ENCODE measurements at regions not wholly inside any gene's neighbourhood (a gene's known extent, or its start where the extent isn't known, plus 50 kb on each side); places are given as distances from the start of the nearest gene placed in this dataset.

GRCh38 chr1:56169856-56170255 is 409.5 kb downstream of the PLPP3 start:
- no peak for DNase-seq (ENCODE audit: low read depth in 2 of 3, low spot score in 2 of 3)

GRCh38 chr1:56168176-56168575 is 411.2 kb downstream of the PLPP3 start:
- no peak for DNase-seq (ENCODE audit: low read depth in 2 of 3, low spot score in 2 of 3)

- DNase-seq (ENCODE audit: low read depth in 2 of 3, low spot score in 2 of 3), result no peak
Measured at GRCh38 chr1:56167596-56167995, 411.8 kb downstream of the PLPP3 start.

- no peak for DNase-seq (ENCODE audit: low read depth in 2 of 3, low spot score in 2 of 3)
Measured at GRCh38 chr1:56160773-56161315, 418.5 kb downstream of the PLPP3 start.

- DNase-seq (ENCODE audit: low read depth in 2 of 3, low spot score in 2 of 3), result peak in 1 of 3 donors; percentile 3
Measured at GRCh38 chr1:56156971-56157876, 422.1 kb downstream of the PLPP3 start.

GRCh38 chr1:56153276-56153675 is 426.1 kb downstream of the PLPP3 start:
- DNase-seq (ENCODE audit: low read depth in 2 of 3, low spot score in 2 of 3), result no peak

- no peak for DNase-seq (ENCODE audit: low read depth in 2 of 3, low spot score in 2 of 3)
Measured at GRCh38 chr1:56152635-56153034, 426.7 kb downstream of the PLPP3 start.

GRCh38 chr1:56151402-56151801 is 428.0 kb downstream of the PLPP3 start:
- no peak for DNase-seq (ENCODE audit: low read depth in 2 of 3, low spot score in 2 of 3)

GRCh38 chr1:56150441-56151215 is 428.7 kb downstream of the PLPP3 start:
- DNase-seq (ENCODE audit: low read depth in 2 of 3, low spot score in 2 of 3), result no peak

- DNase-seq (ENCODE audit: low read depth in 2 of 3, low spot score in 2 of 3), result no peak
Measured at GRCh38 chr1:56149761-56150160, 429.6 kb downstream of the PLPP3 start.

- no peak for DNase-seq (ENCODE audit: low read depth in 2 of 3, low spot score in 2 of 3)
Measured at GRCh38 chr1:56148326-56149193, 430.8 kb downstream of the PLPP3 start.

- DNase-seq (ENCODE audit: low read depth in 2 of 3, low spot score in 2 of 3), result no peak
Measured at GRCh38 chr1:56147459-56147858, 431.9 kb downstream of the PLPP3 start.

- DNase-seq (ENCODE audit: low read depth in 2 of 3, low spot score in 2 of 3), result no peak
Measured at GRCh38 chr1:56147034-56147433, 432.3 kb downstream of the PLPP3 start.

- no peak for DNase-seq (ENCODE audit: low read depth in 2 of 3, low spot score in 2 of 3)
Measured at GRCh38 chr1:56146449-56146848, 432.9 kb downstream of the PLPP3 start.

- no peak for DNase-seq (ENCODE audit: low read depth in 2 of 3, low spot score in 2 of 3)
Measured at GRCh38 chr1:56145581-56145980, 433.8 kb downstream of the PLPP3 start.

- DNase-seq (ENCODE audit: low read depth in 2 of 3, low spot score in 2 of 3), result no peak
Measured at GRCh38 chr1:56142301-56142700, 437.1 kb downstream of the PLPP3 start.

GRCh38 chr1:56139836-56140235 is 439.5 kb downstream of the PLPP3 start:
- DNase-seq (ENCODE audit: low read depth in 2 of 3, low spot score in 2 of 3), result no peak

- peak in 1 of 3 donors; percentile 6 for DNase-seq (ENCODE audit: low read depth in 2 of 3, low spot score in 2 of 3)
Measured at GRCh38 chr1:56137521-56138505, 441.6 kb downstream of the PLPP3 start.

GRCh38 chr1:56137090-56137489 is 442.3 kb downstream of the PLPP3 start:
- DNase-seq (ENCODE audit: low read depth in 2 of 3, low spot score in 2 of 3), result no peak

- no peak for DNase-seq (ENCODE audit: low read depth in 2 of 3, low spot score in 2 of 3)
Measured at GRCh38 chr1:56135864-56136147, 443.6 kb downstream of the PLPP3 start.
